DND-41 (cell line): ENCODE measurements at regions not wholly inside any gene's neighbourhood (a gene's known extent, or its start where the extent isn't known, plus 50 kb on each side); places are given as distances from the start of the nearest gene placed in this dataset.

Experiments
- ATAC-seq: fragments of 200-7000 bp; cut with Tn5 transposase; 3 replicates; pipeline ENCODE4 v1.9.1; 2021; ENCODE audit warnings: low read depth; ENCODE audit not compliant: insufficient read depth
- DNase-seq: peaks from one replicate; pipeline ENCODE4 v3.0.0-alpha.2; 2020
- H2AFZ ChIP-seq: 2 replicates; pipeline ENCODE4 v1.6.0; 2012; ENCODE audit warnings: low read depth, low read length
- H3K27ac ChIP-seq: 2 replicates; pipeline ENCODE4 v1.5.1; 2012; ENCODE audit warnings: low read length, inconsistent platforms
- H3K27me3 ChIP-seq: fragments of 200-600 bp; sonication (generic); 2 replicates; pipeline ENCODE4 v1.6.0; 2012; ENCODE audit warnings: low read length, mild to moderate bottlenecking, inconsistent platforms; ENCODE audit not compliant: insufficient read depth, poor library complexity
- H3K36me3 ChIP-seq: 2 replicates; pipeline ENCODE4 v1.5.1; 2012; ENCODE audit warnings: low read length, inconsistent platforms; ENCODE audit not compliant: insufficient read depth
- H3K4me1 ChIP-seq: 2 replicates; pipeline ENCODE4 v1.5.1; 2012; ENCODE audit warnings: mild to moderate bottlenecking, low read length; ENCODE audit not compliant: insufficient read depth
- H3K4me2 ChIP-seq: 2 replicates; pipeline ENCODE4 v1.6.0; 2012; ENCODE audit warnings: mild to moderate bottlenecking, moderate library complexity, low read length, inconsistent platforms; ENCODE audit not compliant: insufficient read depth
- H3K4me3 ChIP-seq, 2 experiments: fragments of 200-600 bp in 1 of 2; shearing (Covaris generic) in 1 of 2; 2 replicates each; pipeline ENCODE4 v1.5.1; 2012 to 2016; ENCODE audit warnings: inconsistent platforms in 2 of 2, low read length in 2 of 2, mild to moderate bottlenecking in 2 of 2, low read depth in 1 of 2, moderate library complexity in 1 of 2
- H3K79me2 ChIP-seq: 2 replicates; pipeline ENCODE4 v1.6.0; 2012; ENCODE audit warnings: low read length, inconsistent platforms; ENCODE audit not compliant: insufficient read depth
- H3K9ac ChIP-seq: 2 replicates; pipeline ENCODE4 v1.6.0; 2012; ENCODE audit warnings: low read depth, mild to moderate bottlenecking, inconsistent platforms, low read length, moderate library complexity
- H3K9me3 ChIP-seq: 2 replicates; pipeline ENCODE4 v1.5.1; 2012; ENCODE audit warnings: low read length, moderate library complexity, mild to moderate bottlenecking, inconsistent platforms; ENCODE audit not compliant: insufficient read depth, severe bottlenecking
- H4K20me1 ChIP-seq: 2 replicates; pipeline ENCODE4 v1.6.0; 2012; ENCODE audit warnings: low read length; ENCODE audit not compliant: insufficient read depth
- CTCF ChIP-seq: IDR thresholded peaks from 2 replicates; pipeline ENCODE4 v1.5.1; 2012; ENCODE audit warnings: borderline replicate concordance, low read length, moderate library complexity, mild to moderate bottlenecking; ENCODE audit not compliant: poor library complexity, severe bottlenecking; ENCODE audit errors: extremely low read depth
- EZH2 ChIP-seq: IDR thresholded peaks from 3 replicates; pipeline ENCODE4 v1.6.1; 2012; ENCODE audit warnings: borderline replicate concordance, low read depth, mild to moderate bottlenecking, moderate library complexity, low read length, inconsistent platforms; ENCODE audit not compliant: severe bottlenecking

GRCh38 chrX:95318882-95319281 lies 1365.8 kb upstream of the DIAPH2 start:
- Histone ChIP-seq H3K9me3 (no peaks in the 10 kb centered on the region), H3K36me3 (no peaks in the 10 kb centered on the region), H3K9ac (no peak overlapping the region), H3K27me3 (no peaks in the 10 kb centered on the region), H3K4me1 (no peaks in the 10 kb centered on the region), H2AFZ (no peak overlapping the region), H3K27ac (no peak overlapping the region), H4K20me1 (no peaks in the 10 kb centered on the region), H3K4me3 (no peak overlapping the region), H3K79me2 (no peaks in the 10 kb centered on the region), H3K4me2 (no peak overlapping the region)
- DNase-seq (no peak), ATAC-seq (no peak)
- TF ChIP-seq CTCF (no peak), EZH2 (no peak)

DNA sequence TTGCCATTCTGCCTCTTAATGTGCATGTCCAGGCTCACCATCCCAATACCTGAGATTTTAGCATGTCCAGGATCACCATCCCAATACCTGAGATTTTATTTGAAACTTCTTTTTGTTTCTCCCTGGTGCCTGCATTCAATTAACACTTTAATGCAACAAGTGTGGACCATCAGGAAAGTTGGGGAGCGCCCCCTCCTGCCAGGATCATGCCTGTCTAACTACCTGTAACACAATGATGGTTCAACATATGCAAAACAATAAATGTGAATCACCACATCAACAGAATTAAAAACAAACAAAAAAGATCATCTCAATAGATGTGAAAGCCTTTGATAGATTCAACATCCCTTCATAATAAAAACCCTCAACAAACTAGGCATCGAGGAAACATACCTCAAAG lies 1359.5 kb upstream of the DIAPH2 start:
- no peak overlapping the region for H3K4me2 ChIP-seq
- no peak overlapping the region for H3K27ac ChIP-seq
- H3K4me1 ChIP-seq, result no peaks in the 10 kb centered on the region
- H3K36me3 ChIP-seq, result no peaks in the 10 kb centered on the region
- no peaks in the 10 kb centered on the region for H3K27me3 ChIP-seq
- no peak overlapping the region for H3K4me3 ChIP-seq
- DNase-seq, result no peak
- no peak for ATAC-seq
- no peak overlapping the region for H3K9ac ChIP-seq
- H3K9me3 ChIP-seq, result no peaks in the 10 kb centered on the region
- H2AFZ ChIP-seq, result no peak overlapping the region
- no peaks in the 10 kb centered on the region for H3K79me2 ChIP-seq
- TF ChIP-seq EZH2, result no peak
- no peak for TF ChIP-seq CTCF
- no peaks in the 10 kb centered on the region for H4K20me1 ChIP-seq

- Histone ChIP-seq H3K4me2 (no peak overlapping the region), H3K4me1 (no peaks in the 10 kb centered on the region), H3K4me3 (no peak overlapping the region), H3K9ac (no peak overlapping the region), H3K9me3 (no peaks in the 10 kb centered on the region), H2AFZ (no peak overlapping the region), H3K27ac (no peak overlapping the region), H3K27me3 (no peaks in the 10 kb centered on the region), H3K36me3 (no peaks in the 10 kb centered on the region), H4K20me1 (no peaks in the 10 kb centered on the region), H3K79me2 (no peaks in the 10 kb centered on the region)
- no peak for DNase-seq
- TF ChIP-seq CTCF (no peak), EZH2 (no peak)
- ATAC-seq, result no peak
Observed at GRCh38 chrX:95330292-95330691, 1354.3 kb upstream of the DIAPH2 start.

GRCh38 chrX:95332530-95332929 lies 1352.1 kb upstream of the DIAPH2 start:
- H3K9ac ChIP-seq, result no peak overlapping the region
- no peaks in the 10 kb centered on the region for H3K27me3 ChIP-seq
- no peak overlapping the region for H2AFZ ChIP-seq
- H3K4me1 ChIP-seq, result no peaks in the 10 kb centered on the region
- no peaks in the 10 kb centered on the region for H4K20me1 ChIP-seq
- ATAC-seq (no peak), DNase-seq (no peak)
- H3K27ac ChIP-seq, result no peak overlapping the region
- H3K9me3 ChIP-seq, result no peaks in the 10 kb centered on the region
- no peaks in the 10 kb centered on the region for H3K79me2 ChIP-seq
- no peak overlapping the region for H3K4me3 ChIP-seq
- TF ChIP-seq EZH2 (no peak), CTCF (no peak)
- H3K4me2 ChIP-seq, result no peak overlapping the region
- H3K36me3 ChIP-seq, result no peaks in the 10 kb centered on the region
